ENCODE measurements at regions not wholly inside any gene's neighbourhood (a gene's known extent, or its start where the extent isn't known, plus 50 kb on each side); places are given as distances from the start of the nearest gene placed in this dataset.

DNA sequence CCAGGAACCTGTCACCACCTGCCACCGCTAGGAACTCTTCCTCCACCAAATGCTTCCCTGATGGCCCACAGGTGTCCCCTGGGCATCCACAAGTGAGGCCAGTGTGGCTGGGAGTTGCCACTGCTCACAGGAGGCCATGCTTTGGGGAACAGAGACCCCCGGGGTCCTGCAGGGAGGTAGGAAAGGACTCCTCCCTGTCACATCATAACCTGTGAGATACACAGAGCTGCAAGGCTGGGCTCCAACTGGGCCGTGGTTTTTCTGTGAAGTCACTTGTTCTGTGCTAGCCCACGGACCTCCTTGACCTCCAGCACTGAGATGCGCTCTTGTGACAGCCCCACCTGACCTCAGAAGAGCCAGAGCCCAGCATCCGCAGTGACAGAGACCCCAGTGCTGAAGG lies 311.2 kb downstream of the C16orf95 start:
- no peak for DNase-seq (ENCODE audit: low read depth, low spot score)
- H3K27me3 ChIP-seq (ENCODE audit: control insufficient read depth, insufficient read depth, low read length): no peaks in the 10 kb centered on the region

DNA sequence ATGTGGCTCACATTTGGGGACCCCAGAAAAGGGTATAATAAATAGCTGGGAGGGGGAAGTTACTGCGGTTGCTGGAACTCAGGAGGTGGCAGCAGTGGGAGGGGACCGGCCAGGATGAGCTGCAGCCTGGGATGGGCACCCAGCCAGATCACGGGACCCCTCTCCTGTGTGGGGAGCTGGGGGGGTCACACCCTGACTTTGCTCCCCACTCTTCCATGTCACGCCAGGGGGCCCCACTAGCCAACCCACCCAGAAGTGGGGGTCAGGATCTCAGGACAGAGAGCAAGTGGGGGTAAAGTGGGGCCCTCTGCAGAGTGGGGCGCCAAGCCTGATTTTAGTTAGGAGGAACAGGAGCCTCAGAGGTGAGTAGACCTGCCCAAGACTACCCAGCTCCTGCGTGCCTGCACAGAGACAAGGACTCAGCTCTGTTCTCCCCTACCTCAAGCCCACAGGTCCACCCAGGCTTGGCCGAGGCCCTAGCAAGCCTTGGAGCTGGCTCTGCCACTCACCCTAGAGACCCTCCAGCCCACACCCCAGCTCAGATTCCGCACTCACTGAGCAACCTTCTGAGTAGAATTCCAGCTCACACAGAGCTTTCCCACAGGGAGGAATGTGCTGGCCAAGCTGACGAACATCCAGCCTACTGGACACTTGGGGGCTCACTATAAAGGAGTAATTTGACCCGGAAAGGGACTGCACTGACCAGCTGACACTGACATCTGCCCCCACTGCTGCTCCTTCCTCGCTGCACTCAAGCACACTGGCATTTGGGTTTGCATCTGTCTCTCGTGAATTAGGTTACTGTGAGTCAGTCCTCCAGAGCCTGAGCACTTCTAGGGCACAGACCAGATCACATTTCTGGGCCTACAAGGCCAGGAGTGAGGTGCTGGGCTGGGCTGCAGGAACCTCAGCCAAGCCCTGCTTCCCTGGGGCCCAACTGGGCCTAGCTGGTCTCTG lies 310.1 kb downstream of the C16orf95 start:
- no peak overlapping the region for H3K4me3 ChIP-seq (ENCODE audit: low read length)
- no CpG with 5 or more reads among the region's 12 CpGs for WGBS (ENCODE audit: insufficient coverage, insufficient read length)
- DNase-seq (ENCODE audit: low read depth, low spot score): no peak

More for the DNA sequence above, 311.2 kb downstream of the C16orf95 start:
- Histone ChIP-seq H3K4me1 (ENCODE audit: control insufficient read depth, insufficient read depth, low read length) (no peaks in the 10 kb centered on the region), H3K36me3 (ENCODE audit: control insufficient read depth, insufficient read depth, low read length) (no peaks in the 10 kb centered on the region), H3K27ac (ENCODE audit: low read length) (no peak overlapping the region), H3K4me3 (ENCODE audit: low read length) (no peak overlapping the region), H3K9me3 (ENCODE audit: control insufficient read depth, insufficient read depth, low read length) (no peaks in the 10 kb centered on the region)
- no CpG with 5 or more reads among the region's 6 CpGs for WGBS (ENCODE audit: insufficient coverage, insufficient read length)

DNA sequence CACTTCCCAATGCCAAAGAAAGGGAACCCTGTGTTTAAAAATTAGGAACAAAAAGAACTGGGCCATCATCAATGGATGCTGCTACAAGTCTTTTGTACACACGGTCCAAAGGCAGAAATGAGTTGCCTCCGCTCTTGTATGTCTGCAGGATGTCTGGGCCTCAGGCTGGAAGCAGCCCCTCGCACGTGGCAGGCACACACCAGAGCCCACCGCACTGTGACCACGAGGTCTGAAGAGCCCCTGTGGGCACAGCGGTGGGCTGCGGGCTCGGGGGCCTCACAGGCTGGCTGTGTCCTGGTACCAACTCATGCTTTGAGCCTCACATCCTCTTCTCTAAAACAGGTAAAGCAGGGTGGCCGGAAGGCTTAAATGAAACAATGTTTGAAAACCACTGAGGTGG lies 309.3 kb downstream of the C16orf95 start:
- no CpG with 5 or more reads among the region's 10 CpGs for WGBS (ENCODE audit: insufficient coverage, insufficient read length)
- no peak overlapping the region for H3K27ac ChIP-seq (ENCODE audit: low read length)
- no peak for DNase-seq (ENCODE audit: low read depth, low spot score)
- no peaks in the 10 kb centered on the region for H3K36me3 ChIP-seq (ENCODE audit: control insufficient read depth, insufficient read depth, low read length)
- no peaks in the 10 kb centered on the region for H3K9me3 ChIP-seq (ENCODE audit: control insufficient read depth, insufficient read depth, low read length)
- H3K27me3 ChIP-seq (ENCODE audit: control insufficient read depth, insufficient read depth, low read length): no peaks in the 10 kb centered on the region
- no peak overlapping the region for H3K4me3 ChIP-seq (ENCODE audit: low read length)
- no peaks in the 10 kb centered on the region for H3K4me1 ChIP-seq (ENCODE audit: control insufficient read depth, insufficient read depth, low read length)

More for the DNA sequence above, 310.1 kb downstream of the C16orf95 start:
- Histone ChIP-seq H3K27ac (ENCODE audit: low read length) (no peak overlapping the region), H3K4me1 (ENCODE audit: control insufficient read depth, insufficient read depth, low read length) (no peaks in the 10 kb centered on the region), H3K9me3 (ENCODE audit: control insufficient read depth, insufficient read depth, low read length) (no peaks in the 10 kb centered on the region), H3K27me3 (ENCODE audit: control insufficient read depth, insufficient read depth, low read length) (no peaks in the 10 kb centered on the region), H3K36me3 (ENCODE audit: control insufficient read depth, insufficient read depth, low read length) (no peaks in the 10 kb centered on the region)

DNA sequence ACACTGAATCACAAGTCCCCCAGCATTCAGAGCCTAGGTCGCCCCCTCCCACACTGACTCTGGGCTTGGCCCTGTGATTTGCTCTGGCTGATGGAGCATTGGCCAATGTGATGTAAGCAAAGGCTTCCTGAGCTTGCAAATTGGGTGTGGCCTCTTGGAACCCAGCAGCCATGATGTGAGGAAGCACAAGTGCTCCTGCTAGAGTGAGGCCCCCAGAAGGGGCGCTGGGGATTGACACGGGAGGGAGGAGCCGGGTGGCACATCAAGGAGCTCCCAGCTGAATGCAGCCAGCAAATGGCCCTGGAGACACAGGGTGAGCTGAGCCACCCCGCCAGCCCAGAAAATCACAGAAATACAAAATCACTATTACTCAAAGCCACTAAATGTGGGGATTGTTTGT lies 308.5 kb downstream of the C16orf95 start:
- no CpG with 5 or more reads among the region's 5 CpGs for WGBS (ENCODE audit: insufficient coverage, insufficient read length)
- Histone ChIP-seq H3K4me3 (ENCODE audit: low read length) (no peak overlapping the region), H3K27ac (ENCODE audit: low read length) (no peak overlapping the region), H3K36me3 (ENCODE audit: control insufficient read depth, insufficient read depth, low read length) (no peaks in the 10 kb centered on the region), H3K4me1 (ENCODE audit: control insufficient read depth, insufficient read depth, low read length) (no peaks in the 10 kb centered on the region), H3K27me3 (ENCODE audit: control insufficient read depth, insufficient read depth, low read length) (no peaks in the 10 kb centered on the region), H3K9me3 (ENCODE audit: control insufficient read depth, insufficient read depth, low read length) (no peaks in the 10 kb centered on the region)
- no peak for DNase-seq (ENCODE audit: low read depth, low spot score)

DNA sequence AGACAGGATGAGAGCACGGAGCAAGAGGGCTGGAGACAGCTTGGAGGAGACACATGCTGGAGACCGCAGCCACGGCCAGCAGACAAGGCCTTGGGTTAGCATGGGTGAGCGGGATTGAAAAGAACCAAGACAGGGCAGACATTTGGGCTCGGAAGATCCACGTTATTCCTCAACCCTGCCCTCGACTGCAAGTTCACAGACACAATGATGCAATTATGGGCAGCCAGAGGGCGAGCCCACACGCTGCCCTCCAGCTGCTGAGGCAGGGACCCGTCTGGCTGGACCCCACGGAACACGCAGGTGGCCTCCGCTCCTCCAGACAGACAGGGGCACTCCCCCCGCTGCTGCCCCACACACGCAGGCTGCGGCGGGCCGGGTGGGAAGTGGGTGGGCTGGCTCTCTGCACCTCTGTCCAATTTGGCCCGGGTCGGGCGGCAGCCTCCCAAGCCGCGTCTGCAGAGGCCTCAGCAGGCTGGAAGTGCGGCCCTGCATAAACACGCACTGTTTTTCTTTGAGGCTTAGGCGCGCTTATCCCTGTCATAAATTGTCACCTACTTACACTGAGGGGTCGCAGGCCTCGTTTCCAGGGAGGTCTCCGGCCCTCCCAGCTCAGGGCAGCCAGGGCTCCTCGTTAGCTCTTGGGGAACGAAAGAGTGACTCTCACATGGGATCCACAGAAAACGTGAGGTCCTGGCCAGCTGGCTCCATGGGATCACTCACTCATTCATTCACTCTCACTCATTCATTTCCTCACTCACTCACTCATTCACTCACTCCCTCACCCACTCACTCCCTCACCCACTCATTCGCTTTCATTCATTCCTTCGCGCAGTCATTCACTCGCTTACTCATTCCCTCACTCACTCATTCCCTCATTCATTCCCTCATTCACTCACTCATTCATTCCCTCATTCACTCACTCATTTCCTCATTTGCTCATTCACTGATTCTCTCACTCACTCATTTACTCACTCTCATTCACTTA lies 303.9 kb downstream of the C16orf95 start:
- no peak overlapping the region for H3K27ac ChIP-seq (ENCODE audit: low read length)
- no peak for DNase-seq (ENCODE audit: low read depth, low spot score)
- 100% methylated on average over 4 of the region's 37 CpGs for WGBS (ENCODE audit: insufficient coverage, insufficient read length)
- H3K4me3 ChIP-seq (ENCODE audit: low read length): no peak overlapping the region
- no peaks in the 10 kb centered on the region for H3K9me3 ChIP-seq (ENCODE audit: control insufficient read depth, insufficient read depth, low read length)
- no peaks in the 10 kb centered on the region for H3K36me3 ChIP-seq (ENCODE audit: control insufficient read depth, insufficient read depth, low read length)
- H3K27me3 ChIP-seq (ENCODE audit: control insufficient read depth, insufficient read depth, low read length): no peaks in the 10 kb centered on the region
- H3K4me1 ChIP-seq (ENCODE audit: control insufficient read depth, insufficient read depth, low read length): no peaks in the 10 kb centered on the region

DNA sequence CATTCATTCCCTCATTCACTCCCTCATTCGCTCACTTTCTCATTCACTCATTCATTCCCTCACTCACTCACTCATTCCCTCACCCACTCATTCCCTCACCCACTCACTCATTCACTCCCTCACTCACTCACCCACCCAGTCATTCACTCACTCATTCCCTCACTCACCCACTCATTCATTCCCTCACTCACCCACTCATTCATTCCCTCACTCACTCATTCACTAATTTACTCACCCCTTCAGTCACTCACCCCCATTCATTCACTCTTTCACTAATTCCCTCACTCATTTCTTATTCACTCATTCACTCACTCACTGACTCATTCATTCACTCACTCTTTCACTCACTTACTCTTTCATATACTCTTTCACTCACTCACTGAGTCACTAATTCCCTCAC lies 303.1 kb downstream of the C16orf95 start:
- Histone ChIP-seq H3K9me3 (ENCODE audit: control insufficient read depth, insufficient read depth, low read length) (no peaks in the 10 kb centered on the region), H3K4me3 (ENCODE audit: low read length) (no peak overlapping the region), H3K27me3 (ENCODE audit: control insufficient read depth, insufficient read depth, low read length) (no peaks in the 10 kb centered on the region), H3K27ac (ENCODE audit: low read length) (no peak overlapping the region), H3K36me3 (ENCODE audit: control insufficient read depth, insufficient read depth, low read length) (no peaks in the 10 kb centered on the region), H3K4me1 (ENCODE audit: control insufficient read depth, insufficient read depth, low read length) (no peaks in the 10 kb centered on the region)
- WGBS (ENCODE audit: insufficient coverage, insufficient read length): 100% methylated on average over 1 of the region's 1 CpG
- DNase-seq (ENCODE audit: low read depth, low spot score): no peak

DNA sequence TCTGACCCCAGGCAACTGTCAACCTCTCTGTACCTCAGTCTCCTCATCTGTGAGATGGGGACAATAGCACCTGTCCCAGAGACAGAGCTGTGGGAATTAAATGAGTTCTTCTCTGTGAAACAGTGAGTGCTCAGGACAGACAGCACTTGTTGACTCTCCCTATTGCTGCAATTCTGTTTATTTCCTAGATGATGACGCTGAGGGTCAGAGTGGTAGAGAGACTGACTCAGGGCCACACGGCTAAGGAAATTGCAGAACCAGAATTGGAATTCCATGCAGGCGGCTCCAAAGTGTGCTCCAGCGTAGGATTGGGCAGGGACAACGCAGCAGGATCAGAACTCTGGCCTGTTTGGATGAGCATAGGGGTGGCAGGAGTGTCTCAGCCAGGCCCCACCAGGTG lies 302.2 kb downstream of the C16orf95 start:
- WGBS (ENCODE audit: insufficient coverage, insufficient read length): no CpG with 5 or more reads among the region's 5 CpGs
- Histone ChIP-seq H3K36me3 (ENCODE audit: control insufficient read depth, insufficient read depth, low read length) (no peaks in the 10 kb centered on the region), H3K27me3 (ENCODE audit: control insufficient read depth, insufficient read depth, low read length) (no peaks in the 10 kb centered on the region), H3K4me3 (ENCODE audit: low read length) (no peak overlapping the region), H3K9me3 (ENCODE audit: control insufficient read depth, insufficient read depth, low read length) (no peaks in the 10 kb centered on the region), H3K27ac (ENCODE audit: low read length) (no peak overlapping the region), H3K4me1 (ENCODE audit: control insufficient read depth, insufficient read depth, low read length) (0 out of 2 replicates have a peak, but pooled peaks cover 2% of the 10 kb centered on the region)
- no peak for DNase-seq (ENCODE audit: low read depth, low spot score)

DNA sequence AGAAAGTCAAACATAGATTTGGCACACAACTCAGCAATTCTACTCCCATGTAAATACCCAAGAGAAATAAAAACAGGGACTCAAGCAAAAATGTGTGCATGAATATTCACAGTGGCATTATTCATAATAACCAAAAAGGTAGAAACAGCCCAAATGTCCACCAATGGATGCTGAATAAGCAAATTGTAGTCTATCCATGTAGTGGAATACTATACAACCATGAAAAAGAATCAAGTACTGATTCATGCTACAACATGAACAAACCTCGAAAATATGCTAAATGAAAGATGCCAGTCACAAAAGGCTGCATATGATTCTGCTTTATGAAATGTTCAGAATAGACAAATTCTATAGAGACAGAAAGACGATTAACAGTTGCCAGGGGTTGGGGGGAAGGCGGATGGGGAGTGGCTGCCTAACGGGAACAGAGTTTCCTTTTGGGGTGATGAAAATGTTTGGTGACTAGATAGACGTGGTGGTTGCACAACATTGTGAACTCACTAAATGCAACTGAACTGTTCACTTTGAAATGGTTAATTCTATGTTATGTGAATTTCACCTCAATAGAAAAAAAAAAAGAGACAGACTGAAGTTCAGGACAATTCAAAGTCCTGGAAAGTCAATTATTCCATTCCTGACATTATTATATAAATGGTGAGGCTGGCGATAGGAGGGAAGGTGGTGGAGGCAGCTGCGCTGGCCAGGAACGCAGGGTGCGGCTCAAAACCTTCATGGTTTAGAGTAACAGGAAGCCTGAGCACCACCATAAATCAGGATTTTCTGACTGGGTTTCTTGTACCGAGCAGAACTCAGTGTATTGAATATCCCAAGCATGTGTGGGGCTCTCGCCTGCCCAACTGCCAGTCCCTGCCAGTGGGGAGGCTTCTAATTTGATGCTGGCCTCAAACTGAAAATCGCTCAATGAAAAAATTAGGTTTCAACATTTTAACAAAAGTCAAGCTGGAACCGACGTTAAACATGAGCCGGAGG lies 300.9 kb downstream of the C16orf95 start:
- H3K4me3 ChIP-seq (ENCODE audit: low read length): no peak overlapping the region
- DNase-seq (ENCODE audit: low read depth, low spot score): no peak
- H3K4me1 ChIP-seq (ENCODE audit: control insufficient read depth, insufficient read depth, low read length): 0 out of 2 replicates have a peak, but pooled peaks cover 2% of the 10 kb centered on the region
- H3K27me3 ChIP-seq (ENCODE audit: control insufficient read depth, insufficient read depth, low read length): no peaks in the 10 kb centered on the region
- WGBS (ENCODE audit: insufficient coverage, insufficient read length): no CpG with 5 or more reads among the region's 15 CpGs
- H3K27ac ChIP-seq (ENCODE audit: low read length): no peak overlapping the region
- no peaks in the 10 kb centered on the region for H3K36me3 ChIP-seq (ENCODE audit: control insufficient read depth, insufficient read depth, low read length)
- H3K9me3 ChIP-seq (ENCODE audit: control insufficient read depth, insufficient read depth, low read length): no peaks in the 10 kb centered on the region

DNA sequence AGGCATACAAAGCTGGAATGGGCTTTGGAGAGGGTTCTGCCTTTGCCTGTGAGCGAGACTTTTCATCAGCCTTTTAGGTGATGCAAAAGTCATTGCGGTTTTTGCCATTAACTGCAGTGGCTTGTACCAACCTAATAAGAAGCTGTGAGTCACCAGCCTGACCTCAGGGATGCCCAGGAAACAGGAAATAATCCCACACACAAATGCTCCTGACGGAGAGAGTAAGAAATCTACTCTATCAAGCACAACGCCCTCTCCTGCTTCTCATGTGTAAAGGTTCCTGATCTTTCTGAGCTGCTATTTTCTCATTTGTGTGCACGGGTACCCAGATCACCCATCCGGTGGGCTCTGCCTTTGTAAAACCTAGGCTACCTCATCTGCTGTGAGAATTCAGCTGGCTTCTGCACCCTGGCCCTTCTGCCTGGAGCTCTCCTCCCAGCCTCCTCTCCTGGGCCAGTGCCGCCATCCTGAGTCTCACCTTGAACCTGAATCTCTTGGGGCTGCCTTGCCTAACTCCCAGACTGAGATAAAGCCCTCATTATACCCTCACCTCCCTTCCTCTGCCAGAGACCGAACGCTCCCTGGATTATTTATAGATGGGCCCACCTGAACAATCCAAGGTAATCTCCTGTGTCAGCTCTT lies 299.7 kb downstream of the C16orf95 start:
- no CpG with 5 or more reads among the region's 9 CpGs for WGBS (ENCODE audit: insufficient coverage, insufficient read length)
- no peak for DNase-seq (ENCODE audit: low read depth, low spot score)

More for the DNA sequence above, 299.7 kb downstream of the C16orf95 start:
- H3K27me3 ChIP-seq (ENCODE audit: control insufficient read depth, insufficient read depth, low read length): no peaks in the 10 kb centered on the region
- H3K4me1 ChIP-seq (ENCODE audit: control insufficient read depth, insufficient read depth, low read length): 0 out of 2 replicates have a peak, but pooled peaks cover 2% of the 10 kb centered on the region
- no peaks in the 10 kb centered on the region for H3K9me3 ChIP-seq (ENCODE audit: control insufficient read depth, insufficient read depth, low read length)
- H3K4me3 ChIP-seq (ENCODE audit: low read length): no peak overlapping the region
- no peak overlapping the region for H3K27ac ChIP-seq (ENCODE audit: low read length)
- H3K36me3 ChIP-seq (ENCODE audit: control insufficient read depth, insufficient read depth, low read length): no peaks in the 10 kb centered on the region

Measured in iPS DF 6.9 (cell line).